SU-DHL-6 (cell line): ENCODE measurements at regions not wholly inside any gene's neighbourhood (a gene's known extent, or its start where the extent isn't known, plus 50 kb on each side); places are given as distances from the start of the nearest gene placed in this dataset.

ENCODE experiments used
- EZH2phosphoT487 ChIP-seq: fragments of 200-600 bp; sonication (generic), shearing (Covaris generic); conservative IDR thresholded peaks from 2 replicates; pipeline ENCODE4 v1.6.1; 2018; ENCODE audit warnings: mild to moderate bottlenecking, antibody characterized with exemption, low read length, moderate library complexity, mixed read lengths
- TF ChIP-seq, protein P1 (sequence below): fragments of 200-600 bp; sonication (generic); IDR thresholded peaks from one replicate; pipeline ENCODE4 v1.5.1; 2017; ENCODE audit warnings: antibody characterized with exemption, mild to moderate bottlenecking, low read length, moderate library complexity; ENCODE audit not compliant: insufficient read depth, poor library complexity, severe bottlenecking

DNA sequence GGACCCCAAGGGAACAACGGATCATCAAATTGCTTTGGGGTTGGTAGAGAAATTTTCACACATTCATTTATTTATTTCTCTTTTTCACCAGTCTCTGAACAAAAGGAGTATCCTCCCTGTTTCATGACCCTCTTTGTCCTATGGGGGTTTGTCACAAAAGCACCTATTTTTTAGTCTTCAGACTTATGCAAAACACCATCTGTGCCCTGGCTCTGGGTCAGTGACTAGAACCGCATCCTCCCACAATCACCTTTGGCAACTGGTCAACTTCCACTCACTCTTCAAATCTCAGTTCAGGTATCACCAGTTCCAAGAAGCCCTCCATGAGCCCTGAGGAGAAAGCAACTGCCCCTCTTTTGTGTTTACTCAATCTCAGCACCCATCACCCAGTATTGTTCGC is 395.7 kb downstream of the CDK5RAP2 start:
- TF ChIP-seq, protein P1, sequence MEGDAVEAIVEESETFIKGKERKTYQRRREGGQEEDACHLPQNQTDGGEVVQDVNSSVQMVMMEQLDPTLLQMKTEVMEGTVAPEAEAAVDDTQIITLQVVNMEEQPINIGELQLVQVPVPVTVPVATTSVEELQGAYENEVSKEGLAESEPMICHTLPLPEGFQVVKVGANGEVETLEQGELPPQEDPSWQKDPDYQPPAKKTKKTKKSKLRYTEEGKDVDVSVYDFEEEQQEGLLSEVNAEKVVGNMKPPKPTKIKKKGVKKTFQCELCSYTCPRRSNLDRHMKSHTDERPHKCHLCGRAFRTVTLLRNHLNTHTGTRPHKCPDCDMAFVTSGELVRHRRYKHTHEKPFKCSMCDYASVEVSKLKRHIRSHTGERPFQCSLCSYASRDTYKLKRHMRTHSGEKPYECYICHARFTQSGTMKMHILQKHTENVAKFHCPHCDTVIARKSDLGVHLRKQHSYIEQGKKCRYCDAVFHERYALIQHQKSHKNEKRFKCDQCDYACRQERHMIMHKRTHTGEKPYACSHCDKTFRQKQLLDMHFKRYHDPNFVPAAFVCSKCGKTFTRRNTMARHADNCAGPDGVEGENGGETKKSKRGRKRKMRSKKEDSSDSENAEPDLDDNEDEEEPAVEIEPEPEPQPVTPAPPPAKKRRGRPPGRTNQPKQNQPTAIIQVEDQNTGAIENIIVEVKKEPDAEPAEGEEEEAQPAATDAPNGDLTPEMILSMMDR, result no peak
- TF ChIP-seq EZH2phosphoT487, result no peak
